Hepatocyte (in vitro differentiated cells): ENCODE measurements at regions not wholly inside any gene's neighbourhood (a gene's known extent, or its start where the extent isn't known, plus 50 kb on each side); places are given as distances from the start of the nearest gene placed in this dataset.

Experiments
- DNase-seq: peaks from one replicate; pipeline ENCODE4 v3.0.0-alpha.2; 2016; ENCODE audit warnings: low spot score
- H2AFZ ChIP-seq: fragments of 200-600 bp; sonication (generic); 2 replicates; pipeline ENCODE4 v1.6.0; 2016; ENCODE audit warnings: antibody characterized with exemption, mild to moderate bottlenecking
- H3K27ac ChIP-seq: fragments of 200-600 bp; sonication (generic); 2 replicates; pipeline ENCODE4 v1.5.1; 2016; ENCODE audit warnings: mild to moderate bottlenecking
- H3K27me3 ChIP-seq: fragments of 200-600 bp; sonication (generic); 2 replicates; pipeline ENCODE4 v1.6.1; 2016
- H3K36me3 ChIP-seq: fragments of 200-600 bp; sonication (generic); replicated peaks from 2 replicates; pipeline ENCODE4 v1.5.1; 2016; ENCODE audit warnings: low read depth; ENCODE audit not compliant: insufficient read depth
- H3K4me1 ChIP-seq: fragments of 200-600 bp; sonication (generic); 2 replicates; pipeline ENCODE4 v1.5.1; 2016; ENCODE audit warnings: mild to moderate bottlenecking, moderate library complexity; ENCODE audit not compliant: insufficient read depth
- H3K4me2 ChIP-seq: fragments of 200-600 bp; sonication (generic); 2 replicates; pipeline ENCODE4 v1.6.0; 2016
- H3K4me3 ChIP-seq: fragments of 200-600 bp; sonication (generic); 2 replicates; pipeline ENCODE4 v1.5.1; 2016; ENCODE audit warnings: mild to moderate bottlenecking
- H3K79me2 ChIP-seq: fragments of 200-600 bp; sonication (generic); 2 replicates; pipeline ENCODE4 v1.6.0; 2017; ENCODE audit warnings: mild to moderate bottlenecking
- H3K9me2 ChIP-seq: fragments of 200-600 bp; sonication (generic); replicated peaks from 2 replicates; pipeline ENCODE4 v1.6.0; 2017; ENCODE audit warnings: mild to moderate bottlenecking; ENCODE audit not compliant: insufficient read depth
- H3K9me3 ChIP-seq: fragments of 200-600 bp; sonication (generic); 2 replicates; pipeline ENCODE4 v1.5.1; 2016; ENCODE audit warnings: low read depth, mild to moderate bottlenecking
- H4K20me1 ChIP-seq: fragments of 200-600 bp; sonication (generic); 2 replicates; pipeline ENCODE4 v1.6.0; 2016; ENCODE audit warnings: mild to moderate bottlenecking; ENCODE audit not compliant: insufficient read depth, poor library complexity, severe bottlenecking
- EZH2 ChIP-seq: fragments of 200-600 bp; sonication (generic); IDR thresholded peaks from 2 replicates; pipeline ENCODE4 v1.6.1; 2016; ENCODE audit warnings: antibody characterized with exemption, mild to moderate bottlenecking, borderline replicate concordance
- EZH2phosphoT487 ChIP-seq: fragments of 200-600 bp; sonication (generic); IDR thresholded peaks from one replicate; pipeline ENCODE4 v1.6.1; 2018; ENCODE audit warnings: antibody characterized with exemption, mild to moderate bottlenecking, low read depth, moderate library complexity; ENCODE audit not compliant: unreplicated experiment, severe bottlenecking
- WGBS: methylation state at CpG from one replicate; pipeline ENCODE4 v1.1.6; 2016; ENCODE audit warnings: low lambda C conversion rate; ENCODE audit errors: missing lambda C conversion rate; 5-methylcytosine and 5-hydroxymethylcytosine counted together
- TF ChIP-seq, protein P1 (sequence below): fragments of 200-600 bp; sonication (generic); IDR thresholded peaks from 2 replicates; pipeline ENCODE4 v1.5.1; 2016; ENCODE audit warnings: antibody characterized with exemption, mild to moderate bottlenecking; ENCODE audit not compliant: poor library complexity

DNA sequence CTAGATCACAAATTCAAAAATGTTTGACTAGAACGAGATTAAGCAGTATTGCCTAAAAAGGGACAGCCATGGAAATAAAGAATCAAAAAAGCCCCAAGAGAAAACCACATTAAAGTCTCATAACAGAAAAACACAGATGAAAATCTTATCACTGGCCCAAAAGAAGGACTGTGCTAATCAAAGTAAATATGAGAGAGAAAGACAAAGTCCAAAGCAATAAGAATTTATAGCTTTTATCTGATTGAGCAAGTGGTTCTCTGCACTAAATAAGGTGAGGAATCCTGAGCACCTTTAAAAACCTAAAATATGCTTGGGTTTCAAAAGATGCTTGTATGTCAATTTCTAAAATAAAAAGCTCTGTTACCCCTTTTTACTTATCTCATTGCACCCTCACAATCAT, 409.3 kb downstream of the GASK1B start:
- no peak overlapping the region for H3K4me3 ChIP-seq

DNA sequence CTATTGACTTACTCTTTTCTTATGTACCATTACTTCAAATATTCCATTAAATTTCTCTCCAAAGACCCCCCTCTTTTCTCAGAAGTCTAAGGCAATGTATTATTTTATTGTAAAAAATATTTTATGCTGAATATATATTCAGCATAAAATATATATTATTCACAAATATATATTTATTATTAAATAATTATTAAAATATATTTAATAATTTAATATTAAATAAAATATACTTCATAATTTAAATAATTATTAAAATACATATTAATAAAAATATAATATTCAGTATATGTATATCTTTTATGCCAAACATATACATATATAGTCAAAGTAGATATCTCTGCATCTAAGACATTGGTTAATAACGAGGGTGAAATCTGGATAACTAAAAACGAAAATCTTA, 418.4 kb downstream of the GASK1B start:
- Histone ChIP-seq H3K9me3 (no peaks in the 10 kb centered on the region), H4K20me1 (no peaks in the 10 kb centered on the region)
- WGBS, result 87% methylated on average over 2 of the region's 2 CpGs

More for the DNA sequence above, 409.3 kb downstream of the GASK1B start:
- WGBS, result 56% methylated on average over 1 of the region's 1 CpG
- Histone ChIP-seq H3K9me2 (no peaks in the 10 kb centered on the region), H3K4me1 (peaks cover 6% of the 10 kb centered on the region), H3K27me3 (no peaks in the 10 kb centered on the region), H3K27ac (no peak overlapping the region), H3K36me3 (no peaks in the 10 kb centered on the region), H3K9me3 (no peaks in the 10 kb centered on the region), H3K4me2 (no peak overlapping the region), H3K79me2 (no peaks in the 10 kb centered on the region), H2AFZ (no peak overlapping the region), H4K20me1 (no peaks in the 10 kb centered on the region)
- TF ChIP-seq, protein P1, sequence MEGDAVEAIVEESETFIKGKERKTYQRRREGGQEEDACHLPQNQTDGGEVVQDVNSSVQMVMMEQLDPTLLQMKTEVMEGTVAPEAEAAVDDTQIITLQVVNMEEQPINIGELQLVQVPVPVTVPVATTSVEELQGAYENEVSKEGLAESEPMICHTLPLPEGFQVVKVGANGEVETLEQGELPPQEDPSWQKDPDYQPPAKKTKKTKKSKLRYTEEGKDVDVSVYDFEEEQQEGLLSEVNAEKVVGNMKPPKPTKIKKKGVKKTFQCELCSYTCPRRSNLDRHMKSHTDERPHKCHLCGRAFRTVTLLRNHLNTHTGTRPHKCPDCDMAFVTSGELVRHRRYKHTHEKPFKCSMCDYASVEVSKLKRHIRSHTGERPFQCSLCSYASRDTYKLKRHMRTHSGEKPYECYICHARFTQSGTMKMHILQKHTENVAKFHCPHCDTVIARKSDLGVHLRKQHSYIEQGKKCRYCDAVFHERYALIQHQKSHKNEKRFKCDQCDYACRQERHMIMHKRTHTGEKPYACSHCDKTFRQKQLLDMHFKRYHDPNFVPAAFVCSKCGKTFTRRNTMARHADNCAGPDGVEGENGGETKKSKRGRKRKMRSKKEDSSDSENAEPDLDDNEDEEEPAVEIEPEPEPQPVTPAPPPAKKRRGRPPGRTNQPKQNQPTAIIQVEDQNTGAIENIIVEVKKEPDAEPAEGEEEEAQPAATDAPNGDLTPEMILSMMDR, result no peak
- no peak for TF ChIP-seq EZH2phosphoT487
- no peak for TF ChIP-seq EZH2
- no peak for DNase-seq

DNA sequence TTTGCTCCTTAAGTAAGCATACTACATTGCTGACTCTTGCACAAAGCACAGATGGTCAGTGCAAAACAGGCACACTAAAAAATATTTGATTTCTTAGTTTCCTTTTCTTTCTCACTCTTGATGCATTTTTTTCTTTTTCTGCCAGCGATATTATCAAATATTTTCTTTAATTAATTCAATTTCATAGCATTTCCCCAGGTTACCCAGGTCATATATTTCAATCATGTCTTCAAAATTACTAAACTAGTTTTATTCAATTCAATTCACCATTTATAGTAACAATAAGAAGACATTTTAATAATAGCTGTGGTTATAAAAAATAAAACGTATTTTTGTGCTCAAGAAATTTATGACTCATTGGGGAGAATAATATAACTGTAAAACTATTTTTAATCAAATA, 421.2 kb downstream of the GASK1B start:
- 90% methylated on average over 2 of the region's 2 CpGs for WGBS
- no peaks in the 10 kb centered on the region for H3K9me2 ChIP-seq
- no peak for DNase-seq
- TF ChIP-seq EZH2 (no peak), EZH2phosphoT487 (no peak)
- TF ChIP-seq, protein P1, result no peak
- no peak overlapping the region for H3K4me2 ChIP-seq
- no peaks in the 10 kb centered on the region for H3K4me1 ChIP-seq
- H2AFZ ChIP-seq, result no peak overlapping the region
- H3K36me3 ChIP-seq, result no peaks in the 10 kb centered on the region
- no peaks in the 10 kb centered on the region for H4K20me1 ChIP-seq
- no peak overlapping the region for H3K27ac ChIP-seq
- no peaks in the 10 kb centered on the region for H3K79me2 ChIP-seq
- no peak overlapping the region for H3K4me3 ChIP-seq
- no peaks in the 10 kb centered on the region for H3K27me3 ChIP-seq
- no peaks in the 10 kb centered on the region for H3K9me3 ChIP-seq

More for the DNA sequence above, 418.4 kb downstream of the GASK1B start:
- no peak for DNase-seq
- no peak overlapping the region for H3K4me3 ChIP-seq
- no peaks in the 10 kb centered on the region for H3K9me2 ChIP-seq
- TF ChIP-seq, protein P1, result no peak
- TF ChIP-seq EZH2 (no peak), EZH2phosphoT487 (no peak)
- H3K79me2 ChIP-seq, result no peaks in the 10 kb centered on the region
- no peak overlapping the region for H3K27ac ChIP-seq
- H3K4me1 ChIP-seq, result no peaks in the 10 kb centered on the region
- no peak overlapping the region for H2AFZ ChIP-seq
- H3K4me2 ChIP-seq, result no peak overlapping the region
- no peaks in the 10 kb centered on the region for H3K36me3 ChIP-seq
- H3K27me3 ChIP-seq, result no peaks in the 10 kb centered on the region

DNA sequence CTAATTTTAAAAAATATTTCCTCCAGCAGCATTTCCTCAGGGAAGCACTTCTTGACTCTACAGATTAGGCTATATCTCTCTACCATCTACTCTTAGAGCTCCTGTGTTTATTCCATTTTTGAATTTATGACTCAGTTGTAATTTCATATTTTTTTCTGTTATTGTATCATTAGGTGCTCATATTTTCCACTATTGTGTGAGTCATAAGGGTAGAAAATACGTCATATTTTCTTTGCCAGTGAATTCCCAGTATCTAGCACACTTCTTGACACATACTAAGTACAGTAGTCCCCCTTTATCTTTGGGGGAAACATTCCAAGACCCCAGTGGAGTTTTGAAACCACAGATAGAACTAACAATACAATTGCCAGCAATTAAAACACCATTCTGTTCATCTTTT, 431.2 kb downstream of the GASK1B start:
- TF ChIP-seq, protein P1, result no peak
- no peak for TF ChIP-seq EZH2phosphoT487
- TF ChIP-seq EZH2, result no peak
- Histone ChIP-seq H3K4me1 (no peaks in the 10 kb centered on the region), H3K9me2 (no peaks in the 10 kb centered on the region), H4K20me1 (no peaks in the 10 kb centered on the region), H2AFZ (no peak overlapping the region), H3K27me3 (no peaks in the 10 kb centered on the region), H3K4me3 (no peak overlapping the region), H3K79me2 (no peaks in the 10 kb centered on the region), H3K36me3 (no peaks in the 10 kb centered on the region), H3K27ac (no peak overlapping the region), H3K9me3 (no peaks in the 10 kb centered on the region), H3K4me2 (no peak overlapping the region)
- DNase-seq, result no peak
- WGBS, result 79% methylated on average over 1 of the region's 1 CpG
